Activated naive CD4-positive, alpha-beta T cell (primary cell): ENCODE measurements at regions not wholly inside any gene's neighbourhood (a gene's known extent, or its start where the extent isn't known, plus 50 kb on each side); places are given as distances from the start of the nearest gene placed in this dataset.
"Not testable (repeated sequence)": the region's sequence is repeated elsewhere in the genome, so short reads cannot be mapped to it uniquely, and the experiment has no call there.

Experiments used
- DNase-seq, 4 experiments: peaks; one replicate each; lab custom pipeline; 2025; lab: John Stamatoyannopoulos, UW

DNA sequence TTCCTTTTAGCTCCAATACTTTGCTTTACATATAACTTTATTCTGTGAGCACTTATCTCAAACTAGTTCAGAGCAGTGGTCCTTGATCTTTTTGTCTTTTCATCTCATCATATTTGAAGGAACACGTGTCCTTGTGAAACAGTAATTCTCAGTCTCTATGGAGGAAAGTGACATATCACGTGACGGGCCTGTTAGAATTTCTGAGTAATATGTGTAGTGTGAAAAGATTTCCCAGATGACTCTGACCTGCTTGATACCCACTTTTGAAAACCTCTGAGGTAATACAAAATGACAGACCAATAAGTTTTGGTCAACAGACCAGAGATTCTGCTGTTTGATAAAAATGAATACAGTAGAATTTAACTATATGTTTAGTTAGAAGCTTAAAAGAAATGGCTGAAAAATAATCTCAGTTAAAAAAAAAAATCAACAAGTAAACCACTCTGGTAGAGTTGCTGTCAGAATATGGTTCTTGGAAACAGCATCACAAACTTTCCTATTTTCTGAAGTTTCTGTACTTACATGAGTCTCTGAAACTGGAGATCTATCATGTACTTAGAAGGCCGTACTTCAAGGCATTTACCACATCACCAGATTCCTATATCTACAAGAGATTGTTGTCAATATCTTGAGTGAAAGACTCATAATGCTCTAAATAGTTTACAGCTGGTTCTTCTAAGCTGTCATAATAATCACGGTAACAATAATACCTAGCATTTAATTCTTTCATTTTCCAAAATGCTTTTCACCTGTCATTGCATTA, 590.2 kb upstream of the TBL1XR1 start:
- no peak for DNase-seq

DNA sequence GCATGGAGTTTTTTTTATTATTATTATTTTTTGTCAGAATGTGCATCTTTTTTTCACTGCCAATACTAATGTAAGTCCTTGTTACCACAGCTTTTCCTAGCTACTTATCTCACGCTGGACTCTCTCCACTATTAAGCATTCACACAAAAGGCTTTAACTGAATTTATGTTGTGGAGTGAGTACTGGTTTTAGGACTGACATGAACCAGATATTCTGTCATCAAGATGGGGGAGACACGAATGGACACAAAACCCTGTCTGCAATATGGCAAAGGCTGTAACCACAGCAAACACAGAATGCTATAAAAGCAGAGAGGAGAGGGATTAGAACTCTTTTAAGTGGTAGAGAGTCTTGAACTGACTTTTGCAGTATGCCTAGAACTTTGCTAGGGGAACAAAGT, 592.2 kb upstream of the TBL1XR1 start:
- DNase-seq = no peak

DNA sequence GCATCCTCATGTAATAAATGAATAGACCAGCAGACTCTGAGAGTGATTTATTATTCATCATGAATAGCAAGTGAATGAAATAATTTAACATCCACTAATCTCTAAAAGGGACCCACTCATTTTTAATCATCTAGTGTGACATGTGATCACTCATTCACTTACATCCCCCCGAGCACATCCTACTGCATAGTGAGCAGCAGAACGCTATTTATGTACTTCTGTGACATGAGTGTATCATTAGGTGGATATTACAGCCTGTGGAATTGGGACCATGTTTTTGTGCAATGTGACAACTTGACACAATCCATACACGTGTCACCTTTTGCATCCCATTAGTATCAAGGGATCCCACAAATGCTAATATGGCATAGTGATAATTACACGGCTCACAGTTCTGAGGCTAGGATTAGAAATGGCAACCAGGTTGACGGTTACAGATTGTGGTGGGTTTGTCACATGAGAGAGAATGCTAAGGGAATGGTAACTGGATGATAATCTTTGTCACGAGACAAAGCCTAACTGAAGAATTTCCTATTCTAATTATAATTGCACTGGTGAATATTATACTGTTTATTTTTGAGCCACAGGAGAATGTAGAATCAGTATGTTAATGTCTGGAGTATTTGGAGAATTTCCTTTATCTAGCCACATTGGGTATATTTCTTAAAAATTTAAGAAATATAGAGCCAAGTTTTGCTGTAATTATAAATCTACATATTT, 595.2 kb upstream of the TBL1XR1 start:
- DNase-seq = no peak

DNA sequence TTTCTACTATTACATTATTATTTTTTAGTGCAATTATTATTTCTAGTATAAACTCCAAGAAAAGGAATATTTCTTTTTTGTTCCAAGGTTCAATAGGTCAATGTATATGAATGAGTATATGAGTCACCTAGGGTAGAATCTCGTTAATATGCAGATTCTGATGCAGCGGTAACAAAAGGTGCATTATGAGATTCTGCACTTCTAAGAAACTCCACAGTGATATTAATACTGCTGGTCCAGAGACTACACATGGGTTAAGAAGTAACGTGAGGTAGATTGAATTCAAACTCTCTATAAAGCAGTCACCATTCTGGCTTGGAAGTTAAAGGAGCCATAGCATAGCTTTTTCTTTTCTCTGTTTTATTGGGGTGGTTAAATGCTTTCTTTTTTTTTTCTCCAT, 596.2 kb upstream of the TBL1XR1 start:
- DNase-seq = no peak

DNA sequence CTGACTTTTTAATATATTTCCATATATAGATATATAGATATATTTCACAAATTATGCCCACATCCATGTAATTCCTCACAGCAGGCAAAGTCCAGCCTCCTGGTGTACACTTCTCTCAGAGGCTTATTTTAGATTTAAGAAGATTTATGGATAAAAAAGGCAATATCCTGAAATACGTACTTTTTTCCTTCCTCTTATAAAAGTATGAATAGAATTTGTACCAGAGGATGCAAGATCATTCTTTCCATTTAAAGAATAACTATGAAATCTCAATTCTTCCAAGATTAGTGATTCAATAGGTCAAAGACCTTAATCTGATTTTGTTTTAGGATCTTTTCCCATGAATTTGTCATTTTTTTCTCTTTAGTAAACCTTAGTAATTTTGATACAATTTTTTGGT, 597.9 kb upstream of the TBL1XR1 start:
- DNase-seq = no peak

DNA sequence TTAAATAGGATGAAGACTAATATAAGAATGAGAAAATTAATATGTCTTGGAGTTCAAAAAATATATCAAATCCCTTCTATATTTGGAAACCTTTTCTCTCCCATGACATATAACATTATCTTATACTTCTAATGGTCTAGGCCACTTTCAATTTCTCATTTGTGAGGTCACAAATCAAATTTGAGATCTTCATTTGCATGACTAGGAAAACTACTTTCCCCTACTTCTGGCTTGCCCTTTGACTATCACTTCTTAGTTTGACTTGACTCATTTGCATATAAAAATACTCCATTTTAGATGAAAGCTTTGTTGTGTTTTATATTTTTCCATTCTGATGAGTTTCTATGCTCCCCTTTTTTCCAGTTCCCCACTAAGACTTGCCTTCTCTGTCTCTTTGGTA, 598.6 kb upstream of the TBL1XR1 start:
- DNase-seq = no peak

DNA sequence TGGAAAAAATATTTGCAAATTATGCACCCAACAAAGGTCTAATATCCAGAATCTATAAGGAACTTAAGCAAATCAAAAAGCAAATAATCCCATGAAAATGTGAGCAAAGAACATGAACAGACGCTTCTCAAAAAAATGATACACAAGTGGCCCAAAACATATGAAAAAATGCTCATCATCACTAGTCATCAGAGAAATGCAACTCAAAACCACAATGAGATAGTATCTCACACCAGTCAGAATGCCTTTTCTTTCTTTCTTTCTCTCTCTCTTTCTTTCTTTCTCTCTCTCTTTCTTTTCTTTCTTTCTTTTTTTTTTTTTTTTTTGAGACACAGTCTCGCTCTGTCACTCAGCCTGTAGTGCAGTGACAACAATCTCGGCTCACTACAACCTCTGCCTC, 602.9 kb upstream of the TBL1XR1 start:
- DNase-seq = not testable (repeated sequence)

DNA sequence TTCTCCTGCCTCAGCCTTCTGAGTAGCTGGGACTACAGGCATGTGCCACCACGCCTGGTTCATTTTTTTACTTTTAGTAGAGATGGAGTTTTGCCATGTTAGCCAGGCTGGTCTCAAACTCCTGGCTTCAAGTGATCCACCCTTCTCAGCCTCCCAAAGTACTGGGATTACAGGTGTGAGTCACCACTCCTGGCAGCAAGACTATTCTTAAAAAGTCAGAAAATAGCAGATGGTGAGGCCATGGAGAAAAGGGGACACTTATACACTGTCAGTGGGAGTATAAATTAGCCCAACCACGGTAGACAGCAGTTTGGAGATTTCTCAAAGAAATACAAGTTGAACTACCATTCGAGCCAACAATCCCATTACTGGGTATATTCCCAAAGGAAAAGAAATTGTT, 603.3 kb upstream of the TBL1XR1 start:
- no peak for DNase-seq

DNA sequence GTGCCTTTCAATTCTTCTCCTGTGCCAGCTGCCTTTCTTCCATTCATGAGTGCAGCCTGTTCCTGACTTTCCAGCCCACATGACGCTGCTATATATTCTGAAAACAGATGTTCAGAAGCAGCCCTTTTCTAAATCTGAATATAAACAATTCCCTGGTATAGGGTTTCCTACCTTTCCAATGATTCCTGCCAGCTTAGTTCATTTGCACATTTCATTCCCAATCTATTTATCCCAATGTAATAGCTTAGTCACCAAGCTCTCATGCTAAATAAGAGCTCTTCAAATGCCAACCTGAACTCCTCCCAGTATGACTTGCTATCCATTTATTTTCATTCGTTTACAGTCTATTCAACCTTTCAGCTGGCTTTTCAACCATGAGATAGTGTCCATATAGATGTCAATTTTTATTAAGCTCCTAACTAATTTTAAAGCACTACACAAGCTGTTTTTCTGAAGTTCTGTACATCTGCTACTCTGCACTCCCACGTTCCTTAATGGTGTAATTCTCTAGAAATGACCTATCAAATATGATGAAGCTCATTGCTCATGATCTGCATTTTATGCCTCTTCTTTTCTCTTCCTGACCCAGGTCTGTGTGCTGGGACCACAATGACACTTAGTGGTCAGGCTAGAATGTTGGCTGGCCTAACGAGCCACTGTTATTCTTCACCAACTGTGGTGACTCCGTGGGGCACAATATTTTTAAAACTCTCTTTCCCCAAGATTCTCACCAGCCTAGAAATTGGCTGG, 605.0 kb upstream of the TBL1XR1 start:
- no peak for DNase-seq

DNA sequence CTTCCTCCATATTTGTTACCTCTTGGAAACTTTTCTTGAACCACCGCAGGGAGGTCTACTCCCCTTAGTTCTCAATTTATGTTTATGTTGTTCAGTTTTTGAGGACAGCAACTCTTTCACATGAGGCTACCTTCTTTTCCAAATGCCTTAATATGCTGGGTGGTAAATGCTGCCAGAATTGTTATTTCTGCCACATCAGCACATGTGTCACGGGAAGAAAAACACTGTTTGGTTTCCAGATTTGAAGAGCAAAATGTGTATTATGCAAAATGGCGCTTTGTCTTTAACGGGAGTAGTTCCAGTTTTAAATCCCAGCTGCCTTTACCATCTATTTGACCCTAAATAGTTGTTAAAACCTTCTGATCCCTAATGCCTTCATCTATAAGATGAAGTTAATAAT, 606.2 kb upstream of the TBL1XR1 start:
- no peak for DNase-seq

DNA sequence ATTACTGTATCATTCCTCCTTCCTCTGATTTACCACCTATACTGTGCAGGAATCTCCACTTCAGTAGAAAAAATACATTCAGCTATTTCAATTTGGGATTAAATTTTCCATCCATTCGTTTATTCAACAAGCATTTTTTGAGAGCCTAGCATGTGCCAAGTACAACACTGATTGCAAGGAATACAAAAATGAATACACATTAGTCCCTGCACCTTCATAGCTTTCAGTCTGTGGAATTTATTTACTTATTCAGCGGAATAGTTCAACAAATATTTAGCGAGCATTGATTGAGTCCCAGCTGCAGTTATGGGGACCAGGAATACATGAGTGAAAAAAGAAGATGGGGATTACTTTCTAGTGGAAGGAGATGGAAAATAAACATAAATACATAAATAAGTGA, 606.8 kb upstream of the TBL1XR1 start:
- DNase-seq = no peak

DNA sequence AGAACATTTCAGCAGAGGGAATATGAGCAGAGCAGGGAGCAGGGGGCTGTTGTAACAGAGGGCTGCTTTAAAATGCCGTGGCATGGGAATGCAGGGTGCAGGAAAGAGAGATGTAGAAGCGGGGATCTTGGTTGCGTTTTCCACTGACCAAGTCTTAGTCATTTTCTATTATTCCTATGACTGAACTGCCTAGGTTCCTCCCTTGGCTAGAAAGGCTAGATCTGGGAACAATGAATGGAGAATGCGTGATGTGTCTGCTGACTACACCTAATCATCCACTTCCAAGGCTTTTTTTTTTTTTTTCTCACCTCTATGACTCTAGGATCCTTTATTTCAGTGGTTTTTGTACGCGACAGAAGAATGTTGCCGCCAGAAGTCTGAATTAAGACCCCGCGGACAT, 607.4 kb upstream of the TBL1XR1 start:
- DNase-seq = no peak

DNA sequence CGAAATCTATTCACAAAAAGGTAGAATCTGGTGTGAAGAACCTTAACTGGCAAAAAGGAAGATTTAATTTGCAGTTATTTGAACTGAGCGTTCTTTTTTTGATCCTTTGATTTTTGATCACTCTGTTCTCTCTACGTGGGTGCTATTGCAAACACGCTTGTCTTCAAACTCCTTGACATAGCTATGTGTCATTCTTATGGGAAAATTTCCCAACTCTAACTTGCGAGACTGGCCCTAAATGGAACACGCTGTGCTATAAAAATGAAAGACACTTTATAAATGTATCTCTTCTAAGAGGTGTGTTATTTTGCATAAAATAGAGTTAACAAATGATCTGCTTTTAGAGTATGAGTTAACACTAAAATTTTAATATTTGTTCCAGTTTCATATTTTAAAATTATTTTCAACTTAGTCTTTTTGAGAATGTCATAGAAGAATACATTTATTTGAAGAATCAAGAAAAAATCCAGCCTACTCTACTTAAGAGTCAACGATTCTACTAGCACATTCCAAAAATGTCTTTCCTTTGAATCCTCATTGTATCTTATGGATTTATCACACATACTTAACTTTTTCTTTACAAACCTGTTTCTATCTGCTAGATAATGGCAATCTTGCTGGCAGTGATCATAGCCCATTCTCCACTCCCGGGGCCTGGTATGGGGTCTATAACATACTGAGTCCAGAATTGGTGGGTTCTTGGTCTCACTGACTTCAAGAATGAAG, 610.0 kb upstream of the TBL1XR1 start:
- DNase-seq = no peak

DNA sequence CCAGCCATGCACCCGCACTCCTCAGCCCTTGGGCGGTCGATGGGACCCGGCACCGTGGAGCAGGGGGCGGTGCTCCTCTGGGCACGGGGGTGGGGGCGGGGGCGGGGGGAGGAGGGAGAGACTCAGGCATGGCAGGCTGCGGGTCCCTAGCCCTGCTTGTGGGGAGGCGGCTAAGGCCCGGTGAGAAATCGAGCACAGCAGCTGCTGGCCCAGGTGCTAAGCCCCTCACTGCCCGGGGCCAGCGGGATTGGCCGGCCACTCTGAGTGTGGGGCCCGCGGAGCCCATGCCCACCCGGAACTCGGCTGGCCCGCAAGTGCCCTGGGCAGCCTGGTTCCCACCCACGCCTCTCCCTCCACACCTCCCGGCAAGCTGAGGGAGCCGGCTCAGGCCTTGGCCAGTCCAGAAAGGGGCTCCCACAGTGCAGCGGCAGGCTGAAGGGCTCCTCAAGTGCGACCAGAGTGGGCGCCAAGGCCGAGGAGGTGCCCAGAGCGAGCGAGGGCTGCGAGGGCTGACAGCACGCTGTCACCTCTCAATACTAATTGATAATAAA, 611.7 kb upstream of the TBL1XR1 start:
- DNase-seq = not testable (repeated sequence)

DNA sequence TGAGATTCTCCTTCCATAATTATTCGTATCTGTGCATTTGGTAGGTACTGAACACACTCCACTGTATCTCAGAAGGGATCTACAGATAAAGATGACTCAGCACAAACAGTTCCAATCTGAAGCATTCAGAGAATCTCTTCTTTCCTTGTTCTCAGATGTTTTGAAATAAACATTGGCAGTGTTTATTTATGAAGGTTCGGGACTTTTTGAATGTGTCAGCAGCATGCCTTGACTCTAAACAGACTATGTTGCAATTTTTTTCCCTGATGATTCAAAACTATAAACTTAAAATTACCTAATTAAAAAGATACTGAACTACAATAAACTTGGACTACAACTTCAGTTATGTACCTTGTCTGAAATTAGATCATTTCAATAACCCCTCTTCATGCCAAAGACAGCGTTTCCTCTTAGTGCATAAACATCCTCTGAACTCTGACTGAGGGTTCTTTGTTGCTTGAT, 612.9 kb upstream of the TBL1XR1 start:
- DNase-seq = no peak

DNA sequence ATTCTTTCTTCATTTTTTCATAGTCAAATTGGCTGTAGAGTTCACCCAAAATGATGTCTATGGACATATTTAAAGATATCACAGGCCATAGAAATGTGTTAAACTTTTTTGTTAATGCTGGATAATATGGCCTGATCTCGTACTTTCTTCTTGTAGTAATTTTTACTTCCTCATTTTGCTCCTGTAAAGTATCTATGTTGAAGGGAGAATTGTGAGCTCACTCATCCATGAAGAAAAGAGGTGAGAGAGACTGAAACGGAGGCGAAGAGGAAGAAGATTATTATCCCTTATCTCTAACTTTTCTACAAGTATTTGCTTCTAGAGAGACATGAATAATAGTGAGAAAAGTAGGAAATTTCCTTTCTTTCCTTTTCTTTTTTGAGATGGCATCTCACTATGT, 613.8 kb upstream of the TBL1XR1 start:
- no peak for DNase-seq

DNA sequence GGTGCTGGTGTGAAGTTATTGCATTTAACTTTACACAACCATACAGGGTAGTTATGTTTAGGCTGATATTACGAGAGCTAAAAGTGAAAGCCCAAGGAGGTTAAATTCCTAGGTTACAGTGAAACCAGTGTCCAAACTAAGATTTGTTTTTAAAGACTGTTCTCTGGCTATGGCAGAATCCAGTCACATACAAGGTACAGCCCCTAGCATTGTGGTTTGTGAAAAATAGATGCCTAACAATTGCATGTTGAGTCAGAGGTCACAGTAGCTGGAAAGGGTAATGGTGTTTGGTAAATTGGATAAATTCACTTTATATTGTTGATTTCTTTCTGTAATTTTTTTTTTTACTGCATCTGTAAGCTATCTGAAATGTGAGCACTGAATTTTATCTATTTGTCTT, 614.6 kb upstream of the TBL1XR1 start:
- no peak for DNase-seq

DNA sequence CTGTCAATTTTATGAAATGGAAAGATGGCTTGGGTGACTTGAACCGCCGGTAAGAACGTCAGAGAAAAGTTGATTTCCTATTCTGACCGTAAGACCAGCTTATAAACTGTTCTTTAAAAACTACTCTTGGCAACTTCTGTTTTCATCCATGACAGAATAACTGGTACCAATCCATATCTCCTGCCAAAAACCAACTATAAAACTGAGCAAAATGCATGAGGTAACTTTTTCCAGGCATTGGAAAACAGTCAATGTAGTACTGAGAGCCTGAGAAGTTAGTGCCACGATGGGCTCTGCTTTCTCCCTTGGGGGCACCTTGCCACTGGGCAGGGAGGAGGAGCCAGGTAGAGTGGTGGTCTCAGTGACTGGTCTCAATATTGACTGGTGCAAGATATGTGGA, 615.2 kb upstream of the TBL1XR1 start:
- no peak for DNase-seq

DNA sequence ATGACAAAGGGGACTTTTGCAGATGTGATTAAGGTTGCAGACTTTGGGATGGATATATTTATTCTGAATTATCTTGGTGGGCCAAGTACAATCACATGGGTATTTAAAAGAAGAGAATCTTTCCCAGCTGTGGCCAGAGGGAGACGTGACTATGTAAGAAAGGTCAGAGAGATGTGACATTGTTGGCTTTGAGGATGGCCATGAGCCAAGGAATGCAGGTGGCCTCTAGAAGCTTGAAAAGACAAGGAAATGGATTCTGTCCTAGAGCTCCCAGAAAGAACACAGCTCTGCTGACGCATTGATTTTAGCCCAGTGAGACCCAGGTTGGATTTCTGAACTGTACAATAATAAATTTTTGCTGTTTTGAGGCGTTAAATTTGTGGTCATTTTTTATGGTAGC, 616.0 kb upstream of the TBL1XR1 start:
- no peak for DNase-seq

DNA sequence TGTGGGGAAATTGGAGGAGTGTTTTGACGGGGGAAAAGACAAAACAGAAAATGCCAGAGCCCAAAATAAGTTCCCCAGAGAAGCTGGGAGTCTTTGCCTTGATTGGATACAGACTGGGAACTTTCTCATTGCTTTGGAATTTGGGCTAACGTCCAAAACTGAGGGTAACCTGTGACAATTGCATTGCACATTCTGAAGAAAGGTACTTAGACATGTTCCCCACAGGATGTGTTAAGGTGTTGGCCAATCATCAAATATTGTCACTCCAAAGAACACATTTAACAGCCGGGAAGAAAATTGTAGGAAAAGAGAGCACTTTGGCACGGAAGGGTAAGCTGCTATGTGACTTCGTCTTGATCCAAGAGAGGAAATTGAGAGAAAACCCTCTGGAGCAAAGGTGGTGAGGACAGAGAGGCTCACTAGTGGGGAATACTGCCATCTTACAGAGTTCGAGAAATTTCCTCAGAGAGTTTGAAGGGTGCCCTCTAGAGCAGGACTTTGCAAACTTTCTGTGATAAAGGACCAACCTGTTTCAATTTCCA, 619.5 kb upstream of the TBL1XR1 start:
- no peak for DNase-seq

DNA sequence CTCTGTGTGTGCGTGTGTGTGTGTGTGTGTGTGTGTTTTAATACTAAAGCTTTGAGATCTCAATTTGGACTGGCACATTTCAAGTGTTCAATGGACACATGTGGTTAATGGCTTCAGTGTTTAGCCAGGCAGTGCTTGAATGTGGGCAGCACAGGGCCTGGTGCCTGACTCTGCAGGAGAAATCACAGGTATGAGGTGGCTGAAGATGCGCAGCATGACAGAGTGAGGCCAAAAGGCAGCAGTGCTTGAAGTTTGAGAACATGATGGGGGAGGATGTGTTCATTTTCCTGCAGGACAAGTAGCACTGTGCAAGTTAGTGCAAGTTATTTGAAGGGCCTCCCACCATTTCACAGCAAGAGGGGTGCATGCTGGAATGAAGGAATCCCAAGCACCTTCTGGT, 620.5 kb upstream of the TBL1XR1 start:
- no peak for DNase-seq
